Naive thymus-derived CD4-positive, alpha-beta T cell (primary cell): ENCODE measurements at regions not wholly inside any gene's neighbourhood (a gene's known extent, or its start where the extent isn't known, plus 50 kb on each side); places are given as distances from the start of the nearest gene placed in this dataset.
A peak's percentile ranks its signal among the peaks of the same experiment; 100 is the strongest.

ENCODE experiments used
- ATAC-seq: fragments of 150-1000 bp; cut with Tn5 transposase; 2 replicates; pipeline ENCODE4 v1.10.0; 2021; ENCODE audit warnings: mild to moderate bottlenecking, moderate library complexity
- CTCF ChIA-PET: fragments of 350-600 bp; sonication (Branson Sonifier 250); formaldehyde crosslinking; loops from one replicate; lab custom pipeline; 2021; ENCODE audit warnings: antibody characterized with exemption; lab: Charles Lee
- POLR2A ChIA-PET: fragments of 350-600 bp; sonication (Branson Sonifier 250); formaldehyde crosslinking; loops from one replicate; lab custom pipeline; 2021; ENCODE audit warnings: antibody characterized with exemption, inconsistent platforms; lab: Charles Lee
- DNase-seq, 9 donors: peaks; one replicate each; pipeline versions ENCODE4 v3.0.0 to v3.0.0-alpha.2; 2020 to 2022; ENCODE audit warnings: mixed read lengths in 1 of 9
- H3K27ac ChIP-seq: one replicate; pipeline ENCODE4 v1.7.0; 2013; ENCODE audit warnings: mild to moderate bottlenecking, low read depth, low read length, moderate library complexity
- H3K27me3 ChIP-seq, 2 donors: one replicate each; pipeline ENCODE4 v1.7.0; 2013; ENCODE audit warnings: low read length in 2 of 2, mild to moderate bottlenecking in 2 of 2, moderate library complexity in 2 of 2; ENCODE audit not compliant: control insufficient read depth in 2 of 2, insufficient read depth in 2 of 2
- H3K36me3 ChIP-seq, 3 experiments: 1 replicate in 2 of 3; 2 replicates in 1 of 3; pipeline ENCODE4 v1.7.0; 2013; ENCODE audit warnings: low read length in 3 of 3, mild to moderate bottlenecking in 3 of 3, moderate library complexity in 1 of 3; ENCODE audit not compliant: insufficient read depth in 3 of 3, control insufficient read depth in 2 of 3
- H3K4me1 ChIP-seq, 2 donors: one replicate each; pipeline ENCODE4 v1.7.0; 2013; ENCODE audit warnings: low read length in 2 of 2, mild to moderate bottlenecking in 2 of 2, moderate library complexity in 1 of 2; ENCODE audit not compliant: control insufficient read depth in 2 of 2, insufficient read depth in 2 of 2
- H3K4me3 ChIP-seq: 2 replicates; pipeline ENCODE4 v1.7.0; 2013; ENCODE audit warnings: mild to moderate bottlenecking, low read length
- H3K9me3 ChIP-seq, 3 experiments: 1 replicate in 2 of 3; 2 replicates in 1 of 3; pipeline ENCODE4 v1.7.0; 2013; ENCODE audit warnings: low read length in 3 of 3; ENCODE audit not compliant: control insufficient read depth in 2 of 3
- H3K27ac Mint-ChIP-seq, 9 donors: one replicate each; pipeline ENCODE4 v1.8.0; 2020 to 2022; ENCODE audit warnings: mixed read lengths in 9 of 9, mild to moderate bottlenecking in 8 of 9, moderate library complexity in 5 of 9, inconsistent platforms in 2 of 9
- H3K27me3 Mint-ChIP-seq, 5 donors: one replicate each; pipeline ENCODE4 v1.8.0; 2021 to 2022; ENCODE audit warnings: mixed read lengths in 5 of 5, mild to moderate bottlenecking in 1 of 5
- H3K36me3 Mint-ChIP-seq, 5 donors: one replicate each; pipeline ENCODE4 v1.8.0; 2020 to 2022; ENCODE audit warnings: mixed read lengths in 5 of 5, mild to moderate bottlenecking in 3 of 5, inconsistent platforms in 1 of 5
- H3K4me1 Mint-ChIP-seq, 7 donors: one replicate each; pipeline ENCODE4 v1.8.0; 2020 to 2022; ENCODE audit warnings: mixed read lengths in 7 of 7, mild to moderate bottlenecking in 3 of 7, inconsistent platforms in 1 of 7
- H3K4me3 Mint-ChIP-seq, 10 donors: one replicate each; pipeline ENCODE4 v1.8.0; 2020 to 2022; ENCODE audit warnings: mild to moderate bottlenecking in 10 of 10, mixed read lengths in 10 of 10, moderate library complexity in 6 of 10, inconsistent platforms in 2 of 10
- H3K9me3 Mint-ChIP-seq, 11 donors: one replicate each; pipeline ENCODE4 v1.8.0; 2020 to 2022; ENCODE audit warnings: mixed read lengths in 11 of 11, mild to moderate bottlenecking in 4 of 11, inconsistent platforms in 1 of 11, moderate library complexity in 1 of 11
- intact Hi-C, 2 donors: fragments of 100-400 bp; cut with micrococcal nuclease; formaldehyde crosslinking; loops; one replicate each; pipeline ENCODE4 v1.15.1; 2023

DNA sequence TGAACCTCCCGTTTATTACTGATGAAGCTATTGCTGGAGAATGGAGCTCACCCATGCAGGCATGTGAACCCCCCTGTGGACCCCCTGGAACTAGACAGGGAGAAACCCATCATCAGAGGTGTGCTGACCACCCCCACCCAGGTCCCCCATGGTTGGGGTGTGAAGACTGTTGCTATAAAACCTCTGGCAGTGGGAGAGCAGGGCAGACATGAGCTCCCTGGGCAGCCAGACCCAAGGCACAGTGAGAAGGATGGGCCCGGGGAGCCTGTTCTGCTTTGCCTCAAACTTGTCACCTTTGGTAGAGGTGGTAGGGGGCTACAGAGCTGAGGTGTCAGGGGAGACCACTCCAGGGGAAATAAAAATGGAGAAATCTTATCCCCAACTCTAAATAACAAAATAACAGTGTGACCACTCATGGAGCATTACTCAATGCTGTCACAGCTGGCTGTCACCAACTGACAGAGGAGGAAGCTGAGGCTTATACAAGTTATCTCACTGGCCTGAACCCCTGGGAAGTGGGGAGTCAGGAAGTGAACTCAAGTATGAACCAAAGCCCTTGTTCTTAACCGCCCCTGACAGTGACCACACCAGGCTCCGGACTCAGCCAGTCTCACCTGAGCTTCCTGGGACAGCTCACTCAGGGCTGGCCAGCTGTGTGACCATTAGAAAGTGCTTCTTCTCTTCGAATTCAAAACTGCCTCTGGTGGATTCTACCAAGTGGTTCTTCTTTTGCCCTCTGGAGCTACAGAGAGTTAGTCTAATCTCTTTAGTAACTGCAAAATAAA lies 698.8 kb downstream of the MATN1 start:
- Mint-ChIP-seq H3K27ac (no peak overlapping the region), H3K27me3 (peaks cover 5 to 65% (median 55%) of the 10 kb centered on the region in 5 donors), H3K4me3 (no peak overlapping the region), H3K36me3 (no peaks in the 10 kb centered on the region), H3K9me3 (peaks cover 0 to 14% (median 0%) of the 10 kb centered on the region in 11 donors), H3K4me1 (no peaks in the 10 kb centered on the region)
- Histone ChIP-seq H3K4me3 (no peak overlapping the region), H3K36me3 (no peaks in the 10 kb centered on the region), H3K27ac (no peak overlapping the region), H3K4me1 (no peaks in the 10 kb centered on the region), H3K27me3 (no peaks in the 10 kb centered on the region), H3K9me3 (no peaks in the 10 kb centered on the region)
- CTCF ChIA-PET, result no interaction called here
- ATAC-seq (no peak), DNase-seq (peak in 1 of 9 donors; percentile 10)
- POLR2A ChIA-PET, result no interaction called here
- intact Hi-C loops, result no loop called here

DNA sequence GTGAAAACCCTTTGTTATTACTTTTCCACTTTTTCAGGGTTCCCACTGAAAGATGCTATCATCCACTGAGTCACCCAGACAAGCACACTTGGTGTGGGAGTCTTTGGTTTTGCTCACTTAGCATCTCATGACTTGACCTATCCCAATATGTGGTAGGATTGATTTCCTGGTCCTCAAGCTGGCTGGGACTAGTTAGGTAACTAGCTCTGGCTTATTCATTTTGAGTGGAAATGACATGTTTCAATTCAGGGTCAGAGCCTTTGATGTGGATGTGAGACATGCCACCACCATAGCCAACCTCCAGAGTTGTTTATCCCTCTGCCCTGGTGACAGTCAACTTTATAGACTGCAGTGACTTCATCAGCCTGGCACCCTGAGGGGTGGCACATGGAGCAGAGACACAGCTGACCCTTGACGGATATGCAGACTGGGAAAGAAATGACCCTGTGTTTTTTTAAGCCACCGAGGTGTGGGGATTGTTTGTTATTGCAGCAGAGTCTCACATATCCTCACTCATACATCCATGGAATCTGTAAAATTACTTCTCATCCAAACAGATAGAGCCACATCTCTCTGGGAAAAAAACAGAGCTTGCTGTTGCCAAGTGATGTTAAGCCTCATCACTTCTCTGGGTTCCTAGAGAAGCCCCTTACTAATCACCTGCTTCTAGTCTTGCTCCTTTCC lies 699.9 kb downstream of the MATN1 start:
- no peak overlapping the region for H3K27ac ChIP-seq

DNA sequence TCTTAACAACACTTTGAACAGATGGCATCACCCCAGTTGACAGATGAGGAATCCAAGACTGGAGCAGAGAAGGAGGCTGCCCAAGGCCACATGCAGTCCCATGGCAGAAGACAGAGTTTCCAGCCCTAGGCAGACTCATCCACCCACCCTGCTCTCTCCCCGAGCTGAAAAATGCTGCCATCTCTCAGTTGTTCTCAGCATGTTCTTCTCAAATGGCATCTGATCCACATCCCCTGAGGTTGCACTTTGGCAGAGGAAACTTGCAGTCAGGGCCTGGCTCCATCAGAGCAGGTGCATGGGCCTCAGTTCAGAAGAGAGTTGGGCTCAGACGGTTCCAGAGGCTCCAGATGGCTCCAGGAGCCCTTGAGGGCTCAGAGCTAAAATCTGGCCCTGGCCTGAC lies 709.4 kb downstream of the MATN1 start:
- Mint-ChIP-seq H3K4me3 (no peak overlapping the region), H3K4me1 (no peaks in the 10 kb centered on the region)

More for the DNA sequence above, 699.9 kb downstream of the MATN1 start:
- no peak overlapping the region for H3K4me3 ChIP-seq
- no peaks in the 10 kb centered on the region for H3K9me3 ChIP-seq
- POLR2A ChIA-PET, result no interaction called here
- DNase-seq (peak in 1 of 9 donors; percentile 4), ATAC-seq (no peak)
- H3K4me3 Mint-ChIP-seq, result no peak overlapping the region
- CTCF ChIA-PET, result no interaction called here
- intact Hi-C loops, result no loop called here
- peaks cover 4 to 56% (median 48%) of the 10 kb centered on the region in 5 donors for H3K27me3 Mint-ChIP-seq
- no peaks in the 10 kb centered on the region for H3K36me3 ChIP-seq
- H3K27me3 ChIP-seq, result no peaks in the 10 kb centered on the region
- no peaks in the 10 kb centered on the region for H3K4me1 ChIP-seq
- peaks cover 0 to 14% (median 2%) of the 10 kb centered on the region in 11 donors for H3K9me3 Mint-ChIP-seq
- no peak overlapping the region for H3K27ac Mint-ChIP-seq
- H3K36me3 Mint-ChIP-seq, result no peaks in the 10 kb centered on the region
- no peaks in the 10 kb centered on the region for H3K4me1 Mint-ChIP-seq

DNA sequence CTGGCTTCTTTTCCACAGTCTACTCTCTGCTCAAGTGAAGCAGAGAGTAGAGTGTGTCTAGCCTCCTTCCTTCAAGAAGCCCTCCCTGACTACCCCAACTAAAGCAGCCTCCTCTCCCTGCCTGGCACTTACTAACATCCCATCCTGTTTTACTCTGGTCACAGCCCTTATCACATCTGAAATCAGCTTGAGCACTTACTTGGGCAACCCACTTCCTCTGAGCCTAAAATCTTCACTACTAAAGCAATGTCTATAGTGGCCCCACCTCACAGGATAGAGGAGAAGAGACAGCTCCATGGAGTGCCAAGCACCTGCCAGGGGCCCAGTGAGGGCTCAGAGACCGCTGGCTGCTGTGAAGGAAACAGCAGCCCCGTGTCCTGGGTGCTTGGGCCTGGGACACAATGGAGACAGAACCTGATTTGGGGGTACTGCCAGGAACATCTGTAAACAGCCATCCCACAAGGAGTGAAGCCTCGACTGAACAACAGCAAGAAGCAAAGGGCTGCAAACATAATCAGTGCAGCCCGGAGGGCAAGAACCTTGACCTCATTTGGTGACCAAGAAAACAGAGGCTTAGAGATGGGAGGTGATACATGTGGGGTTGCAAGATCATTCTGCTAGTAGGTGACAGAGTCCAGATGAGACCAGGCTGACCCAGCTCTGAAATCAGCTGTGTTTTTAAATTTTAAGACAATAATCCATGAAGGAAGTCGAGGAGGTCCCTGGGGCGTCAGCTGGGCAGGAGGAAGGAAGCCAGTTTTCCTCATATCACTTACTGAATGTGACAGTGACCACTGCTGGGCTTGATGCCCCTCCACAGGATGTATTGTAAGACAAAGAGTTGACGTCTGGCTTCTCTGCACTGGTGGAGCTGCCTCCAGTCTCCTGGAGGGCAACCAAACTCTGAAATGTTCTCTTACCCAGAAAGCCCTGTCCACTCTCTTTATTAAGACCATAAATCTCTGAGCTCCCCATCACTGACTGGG lies 710.6 kb downstream of the MATN1 start:
- intact Hi-C loops, result no loop called here

More for the DNA sequence above, 709.4 kb downstream of the MATN1 start:
- H3K4me1 ChIP-seq, result no peaks in the 10 kb centered on the region
- peaks cover 0 to 17% (median 4%) of the 10 kb centered on the region in 5 donors for H3K27me3 Mint-ChIP-seq
- H3K27ac ChIP-seq, result no peak overlapping the region
- no peaks in the 10 kb centered on the region for H3K36me3 ChIP-seq
- no peaks in the 10 kb centered on the region for H3K9me3 ChIP-seq
- POLR2A ChIA-PET, result no interaction called here
- no peaks in the 10 kb centered on the region for H3K36me3 Mint-ChIP-seq
- intact Hi-C loops, result no loop called here
- H3K27me3 ChIP-seq, result no peaks in the 10 kb centered on the region
- CTCF ChIA-PET, result no interaction called here
- no peak overlapping the region for H3K27ac Mint-ChIP-seq
- peaks cover 0 to 14% (median 0%) of the 10 kb centered on the region in 11 donors for H3K9me3 Mint-ChIP-seq
- ATAC-seq (no peak), DNase-seq (no peak)
- no peak overlapping the region for H3K4me3 ChIP-seq

DNA sequence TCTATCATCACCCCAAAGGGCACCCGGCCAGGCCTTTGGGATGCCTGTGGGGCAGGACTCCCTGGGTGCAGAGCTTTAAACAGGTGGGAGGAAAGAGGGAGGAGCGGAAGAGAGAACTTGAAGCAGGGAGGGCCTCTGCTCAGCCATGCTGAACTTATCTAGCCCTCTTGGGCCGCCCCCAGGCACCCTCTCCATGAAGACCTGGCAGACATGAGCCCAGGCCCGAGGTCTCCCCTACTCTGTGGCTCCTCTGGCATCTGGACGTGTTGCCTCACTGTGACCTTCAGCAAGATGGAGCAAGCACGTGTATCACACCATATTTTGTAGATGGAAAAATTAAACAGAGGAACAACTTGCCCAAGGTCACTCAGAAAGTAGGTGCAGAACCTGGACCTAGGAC lies 711.4 kb downstream of the MATN1 start:
- intact Hi-C loops, result no loop called here
- no peak for DNase-seq
- H3K27me3 Mint-ChIP-seq, result peaks cover 0 to 24% (median 4%) of the 10 kb centered on the region in 5 donors
- Histone ChIP-seq H3K9me3 (no peaks in the 10 kb centered on the region), H3K4me1 (no peaks in the 10 kb centered on the region), H3K27me3 (no peaks in the 10 kb centered on the region), H3K36me3 (no peaks in the 10 kb centered on the region), H3K4me3 (no peak overlapping the region), H3K27ac (no peak overlapping the region)
- H3K36me3 Mint-ChIP-seq, result no peaks in the 10 kb centered on the region
- no peak overlapping the region for H3K27ac Mint-ChIP-seq
- ATAC-seq, result no peak
- H3K4me3 Mint-ChIP-seq, result no peak overlapping the region
- ChIA-PET POLR2A (no interaction called here), CTCF (no interaction called here)
- no peaks in the 10 kb centered on the region for H3K4me1 Mint-ChIP-seq
- no peaks in the 10 kb centered on the region for H3K9me3 Mint-ChIP-seq

More for the DNA sequence above, 710.6 kb downstream of the MATN1 start:
- CTCF ChIA-PET, result no interaction called here
- peaks cover 0 to 24% (median 4%) of the 10 kb centered on the region in 5 donors for H3K27me3 Mint-ChIP-seq
- Histone ChIP-seq H3K27me3 (no peaks in the 10 kb centered on the region), H3K4me3 (no peak overlapping the region), H3K27ac (no peak overlapping the region), H3K4me1 (no peaks in the 10 kb centered on the region), H3K9me3 (no peaks in the 10 kb centered on the region), H3K36me3 (no peaks in the 10 kb centered on the region)
- no peak overlapping the region for H3K27ac Mint-ChIP-seq
- POLR2A ChIA-PET, result no interaction called here
- H3K36me3 Mint-ChIP-seq, result no peaks in the 10 kb centered on the region
- DNase-seq (no peak), ATAC-seq (no peak)
- H3K4me1 Mint-ChIP-seq, result no peaks in the 10 kb centered on the region
- no peak overlapping the region for H3K4me3 Mint-ChIP-seq
- H3K9me3 Mint-ChIP-seq, result peaks cover 0 to 3% (median 0%) of the 10 kb centered on the region in 11 donors

DNA sequence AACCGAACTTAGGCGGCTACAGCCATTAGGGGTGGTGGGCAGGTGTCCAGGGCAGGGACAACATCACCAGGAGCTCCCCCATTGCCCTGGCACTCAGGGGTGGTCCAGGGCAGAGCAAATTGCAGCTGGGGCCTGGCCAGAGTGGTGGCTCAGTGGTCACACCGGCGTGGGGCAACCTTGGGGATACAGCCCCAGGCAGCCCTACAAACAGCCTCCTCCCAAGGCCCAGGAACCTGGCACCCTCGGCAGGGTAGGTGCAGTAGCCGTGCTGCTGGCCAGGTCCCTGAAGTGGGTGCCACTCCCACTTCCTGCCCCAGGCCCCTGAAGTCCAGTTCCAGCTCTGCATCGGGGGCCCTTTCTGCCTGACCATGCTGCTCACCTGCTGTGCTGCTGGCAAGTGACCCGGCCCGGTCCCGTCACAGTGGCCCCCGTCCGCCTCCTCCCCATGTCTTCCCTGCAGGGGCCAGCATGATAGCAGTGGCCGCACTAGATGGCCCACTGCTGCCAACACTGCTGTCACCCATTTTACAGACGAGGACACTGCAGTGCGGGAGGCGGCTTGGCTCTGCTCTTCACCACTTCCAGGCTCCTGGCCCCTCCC lies 712.8 kb downstream of the MATN1 start:
- Histone ChIP-seq H3K36me3 (no peaks in the 10 kb centered on the region), H3K4me3 (no peak overlapping the region), H3K9me3 (no peaks in the 10 kb centered on the region), H3K27me3 (no peaks in the 10 kb centered on the region), H3K4me1 (no peaks in the 10 kb centered on the region), H3K27ac (no peak overlapping the region)
- intact Hi-C loops, result no loop called here
- Mint-ChIP-seq H3K9me3 (no peaks in the 10 kb centered on the region), H3K4me1 (no peaks in the 10 kb centered on the region), H3K27me3 (peaks cover 0 to 24% (median 4%) of the 10 kb centered on the region in 5 donors), H3K27ac (no peak overlapping the region), H3K36me3 (no peaks in the 10 kb centered on the region), H3K4me3 (no peak overlapping the region)
- ATAC-seq (no peak), DNase-seq (no peak)
- ChIA-PET CTCF (no interaction called here), POLR2A (no interaction called here)
